IPS-18c (cell line): ENCODE measurements at regions not wholly inside any gene's neighbourhood (a gene's known extent, or its start where the extent isn't known, plus 50 kb on each side); places are given as distances from the start of the nearest gene placed in this dataset.

ENCODE experiments used
- H3K4me3 ChIP-seq: 2 replicates; pipeline ENCODE4 v1.7.0; 2013; ENCODE audit warnings: low read depth, mild to moderate bottlenecking, low read length, moderate library complexity; ENCODE audit not compliant: insufficient read depth
- H3K9me3 ChIP-seq: one replicate; pipeline ENCODE4 v1.6.1; 2013; ENCODE audit warnings: mild to moderate bottlenecking, low read length, moderate library complexity; ENCODE audit not compliant: control insufficient read depth, insufficient read depth

GRCh38 chr11:70486731-70487130, 88.4 kb downstream of the CTTN start:
- Histone ChIP-seq H3K9me3 (peaks cover 4% of the 10 kb centered on the region), H3K4me3 (no peak overlapping the region)

DNA sequence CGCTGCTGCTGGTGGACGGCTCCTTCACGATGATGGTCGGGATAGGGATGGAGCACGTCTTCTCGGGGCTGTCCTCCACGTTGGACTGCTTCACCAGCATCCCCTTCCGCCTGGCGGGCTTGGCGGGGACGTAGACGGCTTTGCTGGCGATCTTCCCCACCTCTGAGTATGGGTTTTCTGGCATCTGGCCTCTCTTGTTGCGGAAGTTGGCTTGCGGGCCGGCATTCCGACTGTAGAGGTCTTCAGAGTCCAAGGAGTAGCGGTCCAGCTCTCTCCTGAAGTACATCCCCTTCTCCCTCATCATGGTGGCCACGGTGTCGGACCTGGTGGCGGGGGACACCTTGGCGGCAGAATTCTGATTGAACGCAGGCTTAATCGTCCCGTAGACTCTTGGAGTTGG, 88.8 kb downstream of the CTTN start:
- Histone ChIP-seq H3K9me3 (peaks cover 4% of the 10 kb centered on the region), H3K4me3 (no peak overlapping the region)

DNA sequence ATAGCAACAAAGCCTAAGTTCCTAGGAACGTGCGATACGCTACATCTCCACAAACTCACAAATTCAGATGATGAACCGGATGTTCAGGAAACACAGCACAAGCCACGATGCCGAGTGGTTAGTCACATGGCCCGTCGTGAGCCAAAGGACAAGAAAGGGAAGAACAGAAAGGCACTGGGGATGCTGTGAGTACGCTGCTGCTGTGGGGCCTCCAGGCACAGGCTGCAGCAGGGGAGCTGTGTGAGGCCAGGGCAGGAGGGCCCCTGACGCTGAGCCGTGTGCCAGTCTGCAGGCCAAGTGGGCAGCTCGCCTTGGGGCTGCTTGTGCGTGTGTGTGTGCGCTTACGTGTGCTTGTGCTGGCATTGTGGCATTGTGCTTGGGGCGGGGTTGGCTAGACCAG, 89.4 kb downstream of the CTTN start:
- no peak overlapping the region for H3K4me3 ChIP-seq
- H3K9me3 ChIP-seq = peaks cover 6% of the 10 kb centered on the region

DNA sequence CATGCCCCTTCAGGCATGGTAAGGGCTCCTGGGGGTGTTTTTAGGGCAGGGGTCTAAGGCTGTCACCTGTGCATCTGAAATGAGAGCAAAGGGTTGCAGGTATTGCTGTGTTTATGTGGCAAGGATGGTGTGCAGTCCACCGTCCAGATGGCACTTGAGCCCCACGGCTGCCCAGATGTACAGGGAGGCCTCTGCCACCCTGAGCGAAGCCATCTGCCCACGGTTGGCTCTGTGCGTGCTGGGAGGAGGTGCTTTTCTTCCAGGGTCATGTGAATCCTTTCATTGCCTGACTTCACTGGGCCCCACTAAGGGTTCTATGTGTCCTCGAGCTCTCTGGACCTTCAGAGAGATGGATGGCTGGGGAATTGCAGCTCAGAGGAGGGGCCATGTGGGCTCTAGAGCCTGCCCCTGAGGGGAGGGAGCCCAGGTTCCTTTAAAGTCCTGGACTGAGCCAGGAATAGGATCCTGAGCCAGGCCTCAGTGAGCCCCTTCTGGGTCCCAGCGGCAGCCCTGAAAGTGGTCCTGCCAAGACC, 89.9 kb downstream of the CTTN start:
- peaks cover 6% of the 10 kb centered on the region for H3K9me3 ChIP-seq

GRCh38 chr11:70489276-70489675, 90.9 kb downstream of the CTTN start:
- Histone ChIP-seq H3K4me3 (no peak overlapping the region), H3K9me3 (peaks cover 6% of the 10 kb centered on the region)

More for the DNA sequence above, 89.9 kb downstream of the CTTN start:
- H3K4me3 ChIP-seq = no peak overlapping the region

DNA sequence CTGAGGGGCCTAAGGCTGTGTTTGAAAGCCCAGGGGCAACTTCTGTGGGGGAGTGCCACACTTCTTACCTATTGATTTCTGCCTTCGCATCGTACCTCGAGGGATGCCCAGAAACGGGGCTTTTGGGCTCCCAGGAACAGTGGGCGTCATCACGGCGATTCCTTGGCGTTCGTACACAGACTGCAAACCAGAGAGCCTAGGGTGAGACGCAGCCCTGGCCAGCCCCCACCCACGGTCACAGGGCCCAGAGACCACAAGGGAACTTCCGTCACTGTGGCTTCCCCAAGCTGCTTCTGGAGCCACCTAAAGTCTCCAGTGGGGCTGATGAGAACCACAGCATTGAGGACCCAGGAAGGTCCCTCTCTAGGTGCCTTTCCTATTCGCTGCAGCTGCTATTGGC, 91.9 kb downstream of the CTTN start:
- Histone ChIP-seq H3K9me3 (peaks cover 6% of the 10 kb centered on the region), H3K4me3 (no peak overlapping the region)

DNA sequence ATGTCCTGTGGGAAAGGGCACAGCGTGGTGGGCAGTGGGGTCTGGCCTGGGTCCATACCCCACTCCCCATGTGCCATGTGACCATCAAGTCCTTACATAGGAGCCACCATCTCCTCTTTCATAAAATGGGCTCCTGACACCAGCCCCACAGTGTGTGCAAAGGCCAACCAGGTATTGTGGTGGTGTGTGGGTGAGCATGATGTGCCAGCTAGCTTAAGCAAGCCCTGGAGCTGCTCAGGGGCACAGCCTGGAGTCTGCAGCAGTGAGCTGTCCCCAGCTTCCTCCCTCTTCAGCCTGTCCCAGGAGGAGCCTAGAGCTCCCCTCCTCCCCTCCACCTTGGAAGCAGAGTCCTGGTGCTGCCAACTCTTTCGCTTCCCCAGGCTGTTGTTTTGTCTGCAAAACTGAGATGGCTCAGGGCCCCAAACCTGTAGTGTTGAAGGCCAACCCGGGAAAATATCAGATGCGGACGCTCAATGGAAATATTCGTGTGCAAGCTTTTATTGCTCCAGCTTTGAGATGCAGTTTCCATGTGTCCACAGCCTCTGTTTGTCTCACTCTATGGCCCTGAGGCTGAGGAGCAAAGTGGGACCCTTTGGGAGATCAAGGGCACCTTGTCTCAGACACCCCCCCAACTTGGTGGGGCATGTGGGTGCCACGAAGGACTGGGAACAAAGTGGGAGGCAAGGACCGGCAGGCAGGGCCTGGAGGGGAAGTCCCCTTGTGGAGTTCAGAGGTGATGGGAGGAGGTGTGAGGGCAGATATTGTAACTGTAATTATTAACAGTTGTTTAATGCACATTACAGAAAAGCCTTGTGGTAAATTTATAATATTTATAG, 92.6 kb downstream of the CTTN start:
- Histone ChIP-seq H3K9me3 (peaks cover 6% of the 10 kb centered on the region), H3K4me3 (no peak overlapping the region)

GRCh38 chr11:70491696-70492472, 93.6 kb downstream of the CTTN start:
- Histone ChIP-seq H3K4me3 (no peak overlapping the region; the same call in 1 of the 2 replicates), H3K9me3 (peaks cover 6% of the 10 kb centered on the region)

DNA sequence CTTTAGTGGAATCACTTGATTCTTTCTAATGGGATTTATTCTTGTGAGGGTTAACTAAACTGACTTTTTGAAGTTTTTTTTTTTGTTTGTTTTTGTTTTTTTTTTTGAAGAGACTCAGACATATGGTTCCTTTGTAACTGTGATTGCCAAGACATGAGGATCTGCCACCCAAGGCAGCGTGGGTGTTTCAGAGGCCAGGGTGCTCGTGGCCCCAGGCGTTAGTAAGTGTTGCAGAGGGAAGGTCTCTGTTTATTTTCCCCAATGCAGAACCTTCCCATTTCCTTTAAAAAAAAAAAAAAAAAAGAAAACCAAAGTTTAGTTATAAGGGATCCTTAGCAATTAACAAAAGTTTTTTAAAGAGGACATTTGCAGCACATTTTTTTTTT, 94.8 kb downstream of the CTTN start:
- no peak overlapping the region for H3K4me3 ChIP-seq
- peaks cover 6% of the 10 kb centered on the region for H3K9me3 ChIP-seq

GRCh38 chr11:70493891-70494290, 95.6 kb downstream of the CTTN start:
- Histone ChIP-seq H3K4me3 (no peak overlapping the region), H3K9me3 (peaks cover 6% of the 10 kb centered on the region)

- no peak overlapping the region for H3K4me3 ChIP-seq
- peaks cover 6% of the 10 kb centered on the region for H3K9me3 ChIP-seq
Measured at GRCh38 chr11:70494559-70495350, 96.4 kb downstream of the CTTN start.

DNA sequence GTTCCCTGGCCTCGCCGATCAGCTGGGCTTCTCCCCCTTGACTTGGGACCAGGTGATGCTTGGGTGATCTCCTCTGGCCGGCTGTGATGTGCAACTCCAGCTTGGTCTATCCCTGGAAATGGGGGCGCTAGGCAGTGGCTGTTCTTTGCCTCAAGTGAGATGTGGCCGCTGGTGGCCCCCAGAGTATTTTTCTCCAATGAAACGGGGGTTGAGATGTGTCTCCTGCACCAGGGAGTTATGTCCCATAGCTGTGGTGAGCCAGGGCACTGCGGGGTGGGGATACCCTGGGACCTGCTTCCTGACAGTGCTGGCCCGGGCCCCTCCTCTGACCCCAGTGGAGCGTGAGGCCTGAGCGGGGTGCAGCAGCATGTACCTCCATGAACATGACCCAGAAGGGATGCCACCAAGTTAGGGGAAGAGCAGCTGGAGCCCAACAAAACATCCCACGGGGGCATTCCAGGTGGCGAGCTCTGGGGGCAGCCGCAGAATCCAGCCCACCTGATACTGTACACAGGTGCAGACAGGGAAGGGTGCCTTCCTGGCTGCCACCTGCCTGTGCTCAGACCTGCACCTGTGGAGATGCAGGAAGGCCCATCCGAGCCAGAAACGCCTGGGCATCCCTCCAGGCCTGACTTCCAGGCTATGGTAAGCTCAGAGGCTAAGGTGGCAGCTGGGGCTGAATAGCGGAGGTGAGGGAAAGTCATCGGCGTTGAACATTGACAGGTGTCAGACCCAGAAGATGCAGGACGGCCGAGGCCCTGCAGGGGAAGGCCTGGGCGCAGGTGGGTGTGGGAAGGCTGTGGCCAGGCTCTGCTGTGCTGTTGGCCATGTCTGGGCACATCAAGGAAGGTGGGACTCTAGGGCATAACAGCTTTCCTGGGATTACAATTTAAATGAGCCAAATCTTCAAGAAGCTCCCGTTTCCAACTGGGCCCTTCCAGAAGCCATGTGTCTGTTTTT, 97.3 kb downstream of the CTTN start:
- peaks cover 6% of the 10 kb centered on the region for H3K9me3 ChIP-seq
- H3K4me3 ChIP-seq = no peak overlapping the region

- Histone ChIP-seq H3K4me3 (no peak overlapping the region), H3K9me3 (peaks cover 2% of the 10 kb centered on the region)
Measured at GRCh38 chr11:70496591-70497535, 98.5 kb downstream of the CTTN start.

- no peaks in the 10 kb centered on the region for H3K9me3 ChIP-seq
Measured at GRCh38 chr11:70497536-70498075, 99.3 kb downstream of the CTTN start.

DNA sequence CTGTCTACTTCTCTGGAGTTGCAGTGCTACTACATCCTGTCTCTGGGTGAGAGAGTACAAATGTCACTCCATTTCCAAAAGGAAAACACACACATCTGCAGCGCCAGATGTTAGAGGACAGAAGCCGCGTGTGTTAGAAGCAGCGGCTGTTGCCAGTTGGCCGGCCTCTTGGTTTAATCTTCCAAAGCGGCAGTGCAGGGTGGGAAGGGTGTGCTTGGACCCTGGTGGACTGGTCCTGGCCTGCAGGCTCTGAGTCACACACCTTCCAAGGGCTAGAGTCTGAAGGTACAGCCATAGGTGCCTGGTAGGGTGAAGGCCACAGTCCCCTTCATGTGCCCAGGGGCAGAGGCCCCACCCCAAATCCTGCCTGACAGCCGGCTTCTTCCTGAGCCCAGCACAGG, 99.8 kb downstream of the CTTN start:
- H3K9me3 ChIP-seq = no peaks in the 10 kb centered on the region

More at GRCh38 chr11:70497536-70498075, 99.3 kb downstream of the CTTN start:
- no peak overlapping the region for H3K4me3 ChIP-seq

More for the DNA sequence above, 99.8 kb downstream of the CTTN start:
- H3K4me3 ChIP-seq = no peak overlapping the region
